G401 (cell line): ENCODE measurements at regions not wholly inside any gene's neighbourhood (a gene's known extent, or its start where the extent isn't known, plus 50 kb on each side); places are given as distances from the start of the nearest gene placed in this dataset.

Source experiments
- DNase-seq: peaks from one replicate; pipeline ENCODE4 v3.0.0-alpha.2; 2015; ENCODE audit warnings: low spot score
- in situ Hi-C: cut with HindIII; loops from 2 replicates; pipeline ENCODE4 v1.10.0; 2016; ENCODE audit warnings: low sequenced_read_pairs, mixed read lengths

DNA sequence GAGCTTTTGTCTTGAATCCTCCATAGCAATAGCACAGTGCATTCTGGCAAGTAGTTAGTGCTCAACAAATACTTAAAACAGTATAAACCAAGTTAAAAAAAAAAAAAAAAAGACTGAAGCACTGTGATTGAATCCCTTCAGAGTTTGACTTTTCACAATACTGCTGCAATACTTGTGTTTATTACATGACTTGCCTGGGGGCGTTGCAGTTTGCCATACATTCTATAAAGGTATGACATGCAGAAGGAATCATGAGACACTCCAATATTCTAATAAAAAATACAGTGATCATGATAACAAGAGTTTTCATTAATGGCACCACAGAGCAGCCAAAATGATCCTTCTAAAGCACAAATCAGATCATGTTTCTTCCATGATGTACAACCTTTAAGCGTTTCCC, 205.0 kb upstream of the CDKN3 start:
- in situ Hi-C loops = loop anchor here (25.0 kb wide), 1 partner anchor 145 kb away; no protein-coding TSS in a partner anchor
- DNase-seq = no peak

DNA sequence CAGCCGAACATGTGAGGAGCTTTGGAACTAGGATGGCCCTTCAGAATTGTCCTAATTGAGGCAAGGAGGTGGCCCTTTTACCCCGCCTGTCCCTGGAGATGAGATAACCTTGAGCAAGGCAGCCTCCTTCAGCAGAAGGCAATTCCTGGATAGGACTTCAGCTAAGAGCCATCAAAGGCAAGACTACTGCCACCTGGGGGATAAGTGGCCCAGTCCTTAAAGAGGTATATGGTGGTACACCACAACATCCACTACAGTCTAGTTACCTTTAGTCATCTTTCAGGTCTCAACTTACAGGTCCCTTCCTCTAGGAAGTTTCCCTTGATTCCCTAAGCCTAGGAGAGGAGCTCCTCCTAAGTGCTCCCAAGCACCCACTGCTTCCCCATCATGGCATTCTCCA, 204.2 kb upstream of the CDKN3 start:
- in situ Hi-C loops = loop anchor here (25.0 kb wide), 1 partner anchor 145 kb away; no protein-coding TSS in a partner anchor
- DNase-seq = no peak

DNA sequence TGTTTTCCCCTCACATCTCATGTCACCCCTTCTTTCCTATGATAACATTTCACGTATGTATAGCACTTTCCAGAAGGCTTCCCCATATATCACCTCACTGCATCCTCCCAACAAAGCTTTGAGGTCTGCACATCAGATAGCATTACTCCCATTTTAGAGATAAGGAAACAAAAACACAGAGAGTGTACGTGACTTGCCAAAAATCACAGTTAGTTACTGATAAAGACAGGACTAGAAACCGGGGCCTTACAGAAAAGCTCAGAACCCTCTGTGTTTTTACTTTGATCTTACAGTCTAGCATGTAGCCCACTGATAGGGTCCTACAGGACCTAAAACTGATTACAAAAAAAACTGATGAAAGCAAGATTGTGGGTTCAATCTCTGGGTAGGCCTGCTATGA, 202.9 kb upstream of the CDKN3 start:
- in situ Hi-C loops = loop anchor here (25.0 kb wide), 1 partner anchor 143 kb away; no protein-coding TSS in a partner anchor
- no peak for DNase-seq

DNA sequence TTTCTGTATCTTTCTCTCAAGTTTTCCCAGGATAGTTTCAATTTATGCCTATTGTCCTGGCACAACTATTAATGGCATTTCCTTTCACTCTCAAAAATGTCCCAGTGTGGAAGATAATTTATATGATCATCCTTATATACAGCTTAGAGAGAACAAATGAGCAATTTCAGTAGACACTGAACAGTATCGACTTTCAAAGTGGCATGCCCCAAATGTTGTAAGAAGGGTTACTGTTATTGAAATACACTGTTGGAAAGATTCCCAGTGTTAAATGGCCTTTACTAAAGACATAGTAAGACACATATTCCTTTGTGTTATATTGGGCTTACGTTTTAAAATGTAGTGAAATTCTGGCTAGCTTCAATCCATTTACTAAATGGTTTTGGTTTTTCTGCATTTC, 202.3 kb upstream of the CDKN3 start:
- in situ Hi-C loops = loop anchor here (25.0 kb wide), 1 partner anchor 143 kb away; no protein-coding TSS in a partner anchor
- no peak for DNase-seq

DNA sequence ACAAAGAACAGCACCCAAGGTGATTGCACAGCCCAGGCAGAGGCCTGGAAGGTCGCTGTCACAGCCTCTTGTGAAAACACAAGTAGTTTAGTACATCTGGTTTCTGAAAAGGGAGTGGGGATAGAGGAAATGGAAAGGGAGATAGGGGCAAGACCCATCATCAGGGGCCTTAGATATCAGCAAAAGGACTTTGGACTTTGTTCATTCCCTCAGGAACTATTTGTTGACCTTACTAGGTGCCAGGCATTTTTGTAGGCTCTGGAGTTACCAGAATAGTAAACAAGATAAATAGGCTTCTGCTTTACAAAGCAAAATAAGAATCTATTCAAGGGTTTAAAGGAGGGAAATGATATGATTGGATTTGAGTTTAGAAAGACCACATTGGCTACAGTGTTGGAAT, 199.4 kb upstream of the CDKN3 start:
- in situ Hi-C loops = loop anchor here (25.0 kb wide), 1 partner anchor 140 kb away; no protein-coding TSS in a partner anchor
- no peak for DNase-seq

DNA sequence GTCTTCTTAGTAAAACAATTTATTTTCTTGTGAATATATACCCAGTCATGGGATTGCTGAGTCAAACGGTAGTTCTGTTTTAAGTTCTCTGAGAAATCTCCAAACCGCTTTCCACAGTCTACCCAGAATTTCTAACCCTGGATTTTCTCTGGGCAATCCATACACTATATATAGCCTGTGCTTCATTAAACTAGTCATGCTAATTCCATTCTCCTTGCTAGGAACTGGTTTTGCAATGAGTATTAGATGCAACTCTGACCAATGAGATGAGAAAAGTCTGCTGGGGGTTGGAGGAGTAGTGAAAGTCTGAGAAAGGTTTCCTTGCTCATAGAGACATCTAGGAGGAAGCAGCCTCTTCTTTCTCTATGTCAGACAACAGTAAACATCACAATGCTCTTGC, 196.1 kb upstream of the CDKN3 start:
- in situ Hi-C loops = no loop called here
- no peak for DNase-seq

DNA sequence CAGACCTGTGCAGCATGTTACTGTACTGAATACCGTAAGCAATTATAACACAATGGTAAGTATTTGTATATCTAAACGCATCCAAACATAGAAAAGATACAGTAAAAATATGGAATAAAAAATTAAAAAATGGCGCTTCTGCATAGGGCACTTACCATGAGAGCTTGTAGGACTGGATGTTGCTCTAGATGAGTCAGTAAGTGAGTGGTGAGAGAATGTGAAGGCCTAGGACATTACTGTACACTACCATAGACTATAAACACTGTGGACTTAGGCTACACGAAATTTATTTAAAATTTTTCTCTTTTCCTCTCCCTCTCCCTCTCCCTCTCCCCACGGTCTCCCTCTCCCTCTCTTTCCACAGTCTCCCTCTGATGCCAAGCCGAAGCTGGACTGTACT, 194.5 kb upstream of the CDKN3 start:
- in situ Hi-C loops = no loop called here
- DNase-seq = no peak

DNA sequence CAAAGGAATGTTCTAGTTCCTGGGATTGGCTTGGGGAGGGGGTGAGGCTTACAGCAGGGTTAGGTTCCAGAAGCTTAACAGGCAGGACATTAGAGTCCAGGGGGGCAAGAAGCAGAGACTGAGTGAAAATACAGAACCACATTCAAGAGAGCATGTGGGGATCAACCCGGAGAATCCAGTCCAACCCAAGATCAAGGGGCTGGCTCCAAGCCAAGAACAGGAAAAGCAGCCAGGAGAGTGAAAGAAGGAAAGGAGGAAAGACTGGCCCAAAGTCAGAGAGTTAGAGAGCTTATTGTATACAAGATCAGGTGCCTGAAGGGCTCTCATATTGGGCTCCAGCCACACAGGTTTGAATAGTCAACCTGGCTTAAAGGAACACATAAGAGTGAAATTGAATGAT, 190.3 kb upstream of the CDKN3 start:
- no peak for DNase-seq
- in situ Hi-C loops = no loop called here

DNA sequence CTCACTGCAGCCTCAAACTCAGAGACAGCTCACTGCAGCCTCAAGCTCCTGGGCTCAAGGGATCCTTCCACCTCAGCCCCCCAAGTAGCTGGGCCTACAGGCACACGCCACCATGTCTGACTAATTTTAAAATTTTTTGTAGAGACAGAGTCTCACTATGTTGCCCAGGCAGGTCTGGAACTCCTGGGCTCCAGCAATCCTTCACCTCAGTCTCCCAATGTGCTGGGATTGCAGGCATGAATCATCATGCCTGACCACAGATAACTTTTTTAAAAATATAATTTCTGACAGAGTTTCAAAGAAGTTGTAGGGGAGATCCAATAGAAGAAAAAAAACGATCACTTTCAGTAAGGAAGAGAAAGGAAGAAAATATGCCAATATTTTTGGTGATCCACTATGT, 189.7 kb upstream of the CDKN3 start:
- DNase-seq = no peak
- in situ Hi-C loops = no loop called here

DNA sequence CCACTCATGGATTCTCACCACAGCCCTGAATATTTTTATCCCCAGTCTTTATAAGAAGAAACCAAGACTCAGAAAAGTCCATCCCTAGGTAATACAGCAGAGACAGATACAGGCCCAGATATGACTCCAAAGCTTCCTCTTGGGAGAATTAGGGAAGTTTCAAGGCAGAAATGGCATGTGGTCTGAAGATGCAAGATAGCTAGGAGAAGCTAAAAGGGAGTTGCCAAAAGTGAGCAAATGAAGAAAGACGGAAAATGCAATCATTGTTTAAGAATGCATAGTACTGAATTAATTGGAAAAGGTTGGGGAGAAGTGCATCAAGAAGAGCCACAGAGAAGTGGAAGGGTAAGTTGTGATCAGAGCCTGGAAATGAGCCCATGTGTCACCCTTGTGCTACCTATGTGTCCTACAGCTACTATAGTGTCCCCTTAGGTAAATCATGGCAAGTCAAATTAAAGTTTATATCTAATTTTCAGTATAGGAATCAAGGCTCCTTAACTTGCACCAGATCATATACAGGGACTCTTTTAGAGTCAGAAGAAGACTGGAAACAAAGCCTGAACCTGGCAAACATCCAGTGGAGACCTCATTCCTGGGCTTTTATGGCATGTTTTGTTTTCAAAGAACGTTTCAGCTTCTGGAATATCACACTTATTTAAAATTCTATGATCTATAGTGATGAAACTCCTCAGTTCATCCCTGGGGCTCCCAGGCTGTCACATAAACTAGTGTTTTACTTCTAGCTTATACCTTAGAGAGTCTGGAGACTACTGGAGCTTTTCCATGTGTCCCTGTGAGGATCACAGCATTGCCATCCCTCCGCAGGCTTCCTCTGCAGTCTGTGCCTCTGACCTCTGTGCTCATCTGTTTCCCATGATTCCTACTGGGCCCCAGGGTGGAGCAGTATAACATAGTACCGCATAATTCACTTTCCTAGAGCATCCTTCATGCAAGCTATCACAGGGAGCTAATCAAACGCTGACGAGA, 189.0 kb upstream of the CDKN3 start:
- no peak for DNase-seq
- in situ Hi-C loops = no loop called here

DNA sequence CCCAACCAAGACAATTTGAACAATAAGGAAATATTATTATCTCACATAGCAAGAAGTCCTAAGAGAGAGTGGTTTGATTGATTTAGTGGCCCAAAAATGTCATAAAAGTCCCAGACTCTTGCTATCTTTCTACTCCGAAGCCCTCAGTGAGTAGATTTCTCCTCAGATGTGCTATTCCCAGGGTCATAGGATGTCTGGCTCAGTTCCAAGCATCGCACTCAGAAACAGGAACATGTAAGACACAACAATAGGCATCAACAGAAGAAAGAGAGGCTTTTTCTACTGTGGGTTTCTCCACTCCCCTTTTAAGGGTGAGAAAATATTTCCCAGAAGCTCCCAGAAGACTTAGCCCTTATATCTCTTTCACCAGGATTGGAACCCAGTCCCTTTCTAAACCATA, 188.1 kb upstream of the CDKN3 start:
- no peak for DNase-seq
- in situ Hi-C loops = no loop called here

DNA sequence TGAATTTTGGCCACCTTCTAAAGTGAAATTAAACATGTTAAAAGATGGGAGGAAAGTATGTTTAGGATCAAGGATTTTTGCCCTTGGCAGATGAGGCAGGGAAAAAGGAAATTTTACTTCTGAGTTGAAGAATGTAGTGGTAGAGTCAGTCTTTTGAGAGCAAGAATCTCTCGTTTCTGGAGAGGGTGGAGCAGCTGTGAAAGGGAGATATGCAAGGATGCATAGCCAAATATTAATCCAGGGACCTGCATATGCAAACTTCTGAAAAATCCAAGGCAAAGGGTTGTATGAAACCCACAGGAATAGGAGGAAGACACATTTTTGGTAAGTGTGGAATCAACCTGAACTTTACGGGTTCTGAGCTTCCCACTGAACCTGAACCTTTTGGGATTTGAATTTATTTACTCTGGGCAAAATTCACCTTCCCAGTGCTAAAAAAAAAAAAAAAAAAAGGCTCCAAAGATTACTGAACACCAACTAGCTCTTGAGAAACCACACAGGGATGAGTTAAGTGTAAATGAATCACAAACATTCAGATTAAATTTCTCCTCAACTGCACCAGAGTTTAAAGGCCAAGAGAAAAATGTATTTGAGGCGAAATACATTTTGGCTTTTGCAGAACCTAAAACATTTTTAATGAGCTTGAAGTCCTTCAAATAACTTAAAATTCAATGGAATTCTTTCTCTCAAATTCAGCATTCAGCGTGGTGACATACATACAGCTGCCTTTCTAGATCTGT, 187.1 kb upstream of the CDKN3 start:
- in situ Hi-C loops = no loop called here
- no peak for DNase-seq

DNA sequence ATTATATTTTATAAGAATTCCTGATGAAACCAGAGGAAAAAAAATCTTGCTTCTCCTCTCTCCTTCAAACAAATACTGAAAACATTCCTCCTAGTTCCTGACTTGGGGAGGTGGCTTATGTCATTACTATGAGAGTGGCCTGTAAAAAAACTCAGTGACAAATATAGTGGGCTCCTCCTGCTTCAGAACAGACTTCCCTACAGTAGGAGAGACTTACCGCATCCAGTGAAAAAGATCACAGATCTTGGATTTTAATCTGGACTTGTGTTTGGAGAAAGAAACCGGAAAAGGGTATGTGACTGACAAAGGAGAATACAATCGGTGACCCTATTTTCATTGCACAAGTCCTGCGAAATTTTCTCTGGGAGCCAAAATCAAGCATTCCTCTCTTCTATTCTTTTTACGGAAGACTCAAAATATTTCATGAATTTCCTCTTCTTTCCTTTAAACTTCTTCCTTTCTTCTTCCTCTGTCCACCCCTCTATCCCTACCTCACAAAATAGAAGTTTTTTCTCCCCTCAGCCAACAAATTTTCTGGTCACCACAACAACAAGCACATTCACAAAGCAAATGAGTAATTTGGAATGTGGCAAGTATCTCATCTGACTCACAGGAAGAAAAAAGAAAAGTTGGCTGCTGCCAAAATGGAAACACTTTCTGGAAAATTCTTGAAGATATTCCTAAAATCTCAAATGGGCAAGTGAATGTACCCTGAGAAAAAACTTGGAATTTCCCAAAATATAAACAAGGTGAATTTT, 185.1 kb upstream of the CDKN3 start:
- no peak for DNase-seq
- in situ Hi-C loops = no loop called here

DNA sequence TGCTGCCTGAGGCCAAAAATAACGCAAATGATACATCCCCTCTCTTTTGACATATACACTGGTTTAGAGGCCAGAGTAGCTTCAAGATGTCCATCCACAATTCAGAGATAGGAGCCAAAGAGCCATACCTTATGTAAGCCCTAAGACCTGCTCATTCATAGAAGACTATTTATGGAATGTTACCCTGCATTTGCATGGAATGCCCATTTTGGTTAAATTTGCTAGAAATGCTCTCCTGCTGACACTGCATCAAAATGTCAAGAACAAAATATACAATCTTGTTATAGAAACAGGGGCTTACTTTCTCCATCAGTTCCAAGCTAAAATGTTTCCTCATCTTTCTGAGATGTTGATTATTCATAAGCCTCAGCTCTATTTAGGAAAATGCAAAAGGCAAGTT, 183.3 kb upstream of the CDKN3 start:
- no peak for DNase-seq
- in situ Hi-C loops = no loop called here

DNA sequence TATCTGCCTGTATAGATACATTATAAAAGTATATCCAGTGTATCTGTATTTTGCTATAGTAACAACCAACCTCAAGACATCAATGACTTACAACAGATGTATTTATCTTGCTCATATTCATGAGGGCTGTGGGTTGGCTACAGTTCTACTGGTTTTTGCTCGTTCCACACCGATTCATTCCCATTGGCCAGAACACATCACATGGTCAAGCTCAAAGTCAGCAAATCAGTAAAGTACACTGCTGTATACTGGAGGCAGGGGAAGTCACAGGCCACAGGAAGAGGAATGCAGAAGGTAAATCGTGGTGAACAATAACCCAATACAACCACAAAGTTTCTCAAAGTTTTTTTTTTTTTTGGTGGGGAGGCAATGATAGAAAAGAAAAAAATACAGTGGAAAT, 180.0 kb upstream of the CDKN3 start:
- in situ Hi-C loops = no loop called here
- DNase-seq = no peak

DNA sequence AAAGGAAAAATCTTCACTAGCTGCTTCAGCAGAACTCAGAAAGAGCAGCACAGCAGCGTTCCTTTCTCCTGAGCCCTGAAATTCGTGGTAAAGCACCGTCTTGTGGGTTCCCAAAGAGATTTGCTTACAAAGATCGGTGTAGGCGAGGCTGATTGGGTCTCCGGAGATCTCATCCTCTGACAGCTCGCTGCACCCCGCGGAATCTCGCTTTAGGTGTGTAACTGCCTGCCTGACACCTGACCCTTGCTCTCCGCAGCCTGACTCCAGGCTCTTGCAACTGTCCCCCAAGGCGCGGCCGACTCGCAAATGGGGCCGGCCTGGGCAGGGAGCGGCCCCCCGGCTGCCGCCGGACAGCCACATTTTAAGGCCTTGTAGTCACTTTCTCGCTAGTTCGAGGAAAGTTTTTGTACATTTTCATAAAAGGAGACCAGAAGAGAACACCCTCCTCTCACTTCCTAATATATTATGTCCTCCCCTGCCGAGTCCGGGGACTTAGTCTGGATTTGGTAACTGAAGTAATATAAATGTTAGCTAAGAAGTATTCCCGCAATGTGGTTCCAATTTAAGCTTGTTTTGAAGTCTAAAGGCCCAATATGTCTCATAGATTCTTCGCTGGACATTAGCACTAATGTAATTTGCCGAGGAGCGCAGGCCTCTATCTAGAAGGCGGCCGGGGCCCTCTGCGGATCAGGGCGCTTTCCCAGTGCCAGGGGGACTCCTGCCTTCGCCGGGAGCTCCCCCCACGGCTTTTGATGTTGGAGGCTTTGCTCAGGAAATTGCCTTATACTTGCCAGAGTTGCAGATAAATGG, 177.3 kb upstream of the CDKN3 start:
- in situ Hi-C loops = no loop called here
- DNase-seq = peak; percentile 64

DNA sequence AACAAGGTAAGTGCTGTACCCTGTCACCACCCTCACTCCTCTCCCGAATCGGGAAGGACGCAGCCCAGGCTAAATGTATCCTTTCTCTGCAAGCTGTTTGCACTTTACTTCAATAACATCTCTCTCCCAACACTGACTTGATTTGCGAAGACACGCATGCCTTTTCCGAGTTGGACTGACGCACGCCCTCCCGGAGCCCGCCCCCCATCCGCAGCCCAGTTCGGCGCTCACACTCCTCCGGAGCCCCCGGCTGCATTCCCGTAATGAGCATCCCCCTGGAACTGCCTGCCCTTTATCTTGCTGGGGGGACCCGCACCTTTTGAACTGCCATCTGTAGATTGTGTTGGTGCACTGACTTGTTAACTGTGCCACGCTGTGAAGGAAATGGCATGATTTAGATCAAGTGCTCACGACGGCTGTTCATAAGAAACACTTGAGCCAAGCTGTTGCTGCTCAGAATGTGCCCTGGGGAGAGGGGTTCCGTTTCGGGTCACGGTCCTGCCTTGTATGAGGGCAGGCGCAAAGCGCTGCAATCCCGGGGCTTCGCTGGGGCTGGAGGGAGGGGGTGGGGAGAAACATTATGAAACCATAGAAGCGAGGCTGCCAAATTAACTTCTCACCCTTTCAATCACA, 176.6 kb upstream of the CDKN3 start:
- in situ Hi-C loops = no loop called here
- peak; percentile 63 for DNase-seq

DNA sequence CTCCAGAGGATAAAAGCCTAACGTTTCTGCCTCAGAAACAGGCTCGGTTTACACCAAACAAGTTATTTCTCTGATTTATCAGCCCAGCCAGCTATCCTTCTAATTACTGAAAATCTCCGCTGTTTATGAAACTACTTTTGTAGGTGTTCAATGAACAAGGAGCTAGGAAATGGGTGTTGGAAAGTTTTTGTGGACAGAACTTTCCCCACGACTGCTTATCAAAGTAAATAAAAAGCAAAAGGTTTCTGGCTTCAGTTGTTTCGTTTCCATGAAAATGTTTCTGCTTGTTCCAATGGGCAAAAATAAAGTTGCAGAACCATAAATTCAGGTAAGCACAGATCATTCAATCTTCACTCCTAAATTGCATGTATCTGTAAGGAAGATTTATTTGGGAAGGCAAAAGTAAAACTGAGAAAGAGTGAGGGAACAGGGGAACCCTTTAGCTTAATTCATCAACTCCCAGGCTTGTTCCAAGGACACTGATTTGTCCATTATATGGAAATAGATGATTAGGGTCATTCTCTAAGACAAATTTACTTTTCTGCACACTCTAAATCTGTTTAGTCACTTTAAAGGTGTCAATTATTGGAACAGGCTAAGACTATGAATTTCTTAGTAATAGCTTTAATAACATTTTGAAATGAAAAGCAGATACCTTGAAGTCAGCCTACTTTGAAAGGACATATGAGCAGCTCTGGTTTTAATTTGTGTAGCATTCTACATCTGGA, 175.9 kb upstream of the CDKN3 start:
- DNase-seq = peak; percentile 64
- in situ Hi-C loops = no loop called here
